ENCODE measurements at regions not wholly inside any gene's neighbourhood (a gene's known extent, or its start where the extent isn't known, plus 50 kb on each side); places are given as distances from the start of the nearest gene placed in this dataset.

GRCh38 chr6:126804332-126805064 lies 314.0 kb upstream of the RSPO3 start:
- DNase-seq (peak; percentile 55), ATAC-seq (ENCODE audit: low read depth) (peak; percentile 87)
- Histone ChIP-seq H2BK20ac (ENCODE audit: low read depth, low read length) (no peak overlapping the region), H3K9ac (ENCODE audit: low read depth, low read length) (no peak overlapping the region), H3K4me2 (ENCODE audit: low read depth, low read length) (no peak overlapping the region), H3K36me3 (ENCODE audit: control insufficient read depth, insufficient read depth, low read length) (no peaks in the 10 kb centered on the region), H2AFZ (replicated peaks; ENCODE audit: low read length, poor library complexity) (no peak overlapping the region), H3K27ac (ENCODE audit: insufficient read depth, low read length) (no peak overlapping the region), H3K56ac (ENCODE audit: extremely low read depth, insufficient read depth, low read length) (no peak overlapping the region), H3K14ac (replicated peaks; ENCODE audit: low read depth, low read length) (no peak overlapping the region), H2BK120ac (ENCODE audit: low read depth, low read length) (no peak overlapping the region), H3K4me3 (ENCODE audit: insufficient read depth, low read depth, low read length) (no peak overlapping the region), H3K4ac (ENCODE audit: low read depth, low read length) (no peak overlapping the region), H3K9me1 (ENCODE audit: insufficient read depth, low read length) (no peaks in the 10 kb centered on the region), H3K79me1 (ENCODE audit: low read depth in 1 of 2, low read length in 2 of 2) (no peaks in the 10 kb centered on the region), H2AK5ac (ENCODE audit: low read depth, low read length) (no peak overlapping the region), H3K23ac (ENCODE audit: low read depth, low read length) (no peak overlapping the region), H2BK15ac (ENCODE audit: low read depth, low read length) (no peak overlapping the region), H3K4me1 (ENCODE audit: control insufficient read depth, insufficient read depth, low read length) (no peaks in the 10 kb centered on the region), H4K8ac (ENCODE audit: low read depth in 2 of 2, low read length in 2 of 2) (no peak overlapping the region), H3K18ac (ENCODE audit: low read depth, low read length) (no peak overlapping the region; the same call in 1 of the 2 replicates), H4K5ac (ENCODE audit: low read depth, low read length) (no peak overlapping the region), H4K91ac (ENCODE audit: insufficient read depth, low read depth, low read length) (no peak overlapping the region), H2BK5ac (ENCODE audit: low read depth, low read length, poor library complexity, severe bottlenecking) (no peak overlapping the region), H4K20me1 (ENCODE audit: insufficient read depth, low read length) (no peaks in the 10 kb centered on the region), H2AK9ac (replicated peaks; ENCODE audit: low read depth, low read length, poor library complexity) (no peak overlapping the region), H3K9me3 (ENCODE audit: control insufficient read depth, insufficient read depth, low read length) (no peaks in the 10 kb centered on the region), H3K27me3 (ENCODE audit: control insufficient read depth, insufficient read depth, low read length) (no peaks in the 10 kb centered on the region)
- BruUV-seq (replicated peaks): no TSS peak
- dilution Hi-C loops (cut with HindIII; ENCODE audit: low sequenced_read_pairs, unreplicated experiment): no loop called here
- TF ChIP-seq CTCF (conservative IDR thresholded peaks at IDR 0.05; ENCODE audit: low read depth, low read length) (peak; percentile 75), MAFK (IDR thresholded peaks at IDR 0.05; ENCODE audit: low read depth, low read length) (peak; percentile 33; the same call in 1 of the 2 replicates), MAZ (IDR thresholded peaks at IDR 0.05; ENCODE audit: borderline replicate concordance, low read depth, low read length) (no peak), RAD21 (IDR thresholded peaks at IDR 0.05; ENCODE audit: low read length) (peak; percentile 73), SMC3 (IDR thresholded peaks at IDR 0.05; ENCODE audit: low read depth, low read length) (peak; percentile 64)
- CTCF ChIA-PET: interaction anchor here (0.6 to 1.5 kb wide), 15 partner anchors 9 to 444 kb away, joined by 3 to 7 read pairs (median 3); no protein-coding TSS in a partner anchor
- in situ Hi-C loops (cut with MboI; ENCODE audit: low sequenced_read_pairs): no loop called here
- intact Hi-C loops (cut with micrococcal nuclease): loop anchor here (1.0 to 10.0 kb wide), 7 partner anchors 266 to 772 kb away; no protein-coding TSS in a partner anchor
- no CpG with 5 or more reads among the region's 5 CpGs for WGBS, 2 experiments (ENCODE audit: extremely low coverage in 2 of 2, insufficient read length in 1 of 2)
- POLR2A ChIA-PET (ENCODE audit: unreplicated experiment): no interaction called here
